WTC11 (cell line): ENCODE measurements at regions not wholly inside any gene's neighbourhood (a gene's known extent, or its start where the extent isn't known, plus 50 kb on each side); places are given as distances from the start of the nearest gene placed in this dataset.

Experiments
- CBFB ChIP-seq: sonication (generic); formaldehyde crosslinking; IDR thresholded peaks from 2 replicates; pipeline ENCODE4 v1.8.1; 2022; ENCODE audit warnings: mild to moderate bottlenecking, low read depth, missing genetic modification reagents
- EMX1 ChIP-seq: fragments of 250-450 bp; sonication (Bioruptor Pico); IDR thresholded peaks from 2 replicates; pipeline ENCODE4 v1.8.0; 2021; ENCODE audit warnings: mild to moderate bottlenecking
- FOXK1 ChIP-seq: sonication (generic); formaldehyde crosslinking; IDR thresholded peaks from 2 replicates; pipeline ENCODE4 v1.8.0; 2022; ENCODE audit warnings: mild to moderate bottlenecking, moderate library complexity, missing genetic modification reagents
- JUN ChIP-seq: sonication (generic); formaldehyde crosslinking; IDR thresholded peaks from 2 replicates; pipeline ENCODE4 v1.8.0; 2023; ENCODE audit warnings: mild to moderate bottlenecking, missing genetic modification reagents
- MAX ChIP-seq: sonication (generic); formaldehyde crosslinking; IDR thresholded peaks from 2 replicates; pipeline ENCODE4 v1.8.0; 2022; ENCODE audit warnings: mild to moderate bottlenecking, missing genetic modification reagents
- NR3C1 ChIP-seq: sonication (generic); formaldehyde crosslinking; conservative IDR thresholded peaks from 2 replicates; pipeline ENCODE4 v1.8.1; 2023; ENCODE audit warnings: low read depth, mild to moderate bottlenecking, missing genetic modification reagents
- TEAD4 ChIP-seq: sonication (generic); formaldehyde crosslinking; IDR thresholded peaks from 2 replicates; pipeline ENCODE4 v1.8.0; 2022; ENCODE audit warnings: mild to moderate bottlenecking, missing genetic modification reagents
- TP53 ChIP-seq: sonication (generic); formaldehyde crosslinking; IDR thresholded peaks from 2 replicates; pipeline ENCODE4 v1.8.1; 2023; ENCODE audit warnings: mild to moderate bottlenecking, missing genetic modification reagents
- ZNF281 ChIP-seq: sonication (generic); formaldehyde crosslinking; IDR thresholded peaks from 2 replicates; pipeline ENCODE4 v1.8.0; 2023; ENCODE audit warnings: mild to moderate bottlenecking, missing genetic modification reagents
- ZNF416 ChIP-seq: fragments of 250-450 bp; sonication (Bioruptor Pico); IDR thresholded peaks from 2 replicates; pipeline ENCODE4 v1.9.0; 2021; ENCODE audit warnings: mild to moderate bottlenecking, inconsistent platforms
- TF ChIP-seq, protein P1 (sequence below): fragments of 200-600 bp; IDR thresholded peaks from 2 replicates; pipeline ENCODE4 v1.8.0; 2022; ENCODE audit warnings: antibody characterized with exemption
- TF ChIP-seq, protein P2 (sequence below): sonication (generic); formaldehyde crosslinking; conservative IDR thresholded peaks from 2 replicates; pipeline ENCODE4 v1.8.1; 2023; ENCODE audit warnings: mild to moderate bottlenecking, low read depth, missing genetic modification reagents, moderate library complexity
- TF ChIP-seq, protein P3 (sequence below): sonication (generic); formaldehyde crosslinking; IDR thresholded peaks from 2 replicates; pipeline ENCODE4 v1.8.1; 2023; ENCODE audit warnings: mild to moderate bottlenecking, missing genetic modification reagents

GRCh38 chr9:87097238-87097637, 149.9 kb upstream of the GAS1 start:
- TF ChIP-seq EMX1 (CRISPR knock-in tag) (no peak), TP53 (CRISPR knock-in tag) (no peak), ZNF281 (CRISPR knock-in tag) (no peak), TEAD4 (CRISPR knock-in tag) (no peak), CBFB (CRISPR knock-in tag) (no peak), ZNF416 (no peak), MAX (CRISPR knock-in tag) (no peak), JUN (CRISPR knock-in tag) (no peak), NR3C1 (no peak), FOXK1 (CRISPR knock-in tag) (no peak)
- TF ChIP-seq, protein P1, sequence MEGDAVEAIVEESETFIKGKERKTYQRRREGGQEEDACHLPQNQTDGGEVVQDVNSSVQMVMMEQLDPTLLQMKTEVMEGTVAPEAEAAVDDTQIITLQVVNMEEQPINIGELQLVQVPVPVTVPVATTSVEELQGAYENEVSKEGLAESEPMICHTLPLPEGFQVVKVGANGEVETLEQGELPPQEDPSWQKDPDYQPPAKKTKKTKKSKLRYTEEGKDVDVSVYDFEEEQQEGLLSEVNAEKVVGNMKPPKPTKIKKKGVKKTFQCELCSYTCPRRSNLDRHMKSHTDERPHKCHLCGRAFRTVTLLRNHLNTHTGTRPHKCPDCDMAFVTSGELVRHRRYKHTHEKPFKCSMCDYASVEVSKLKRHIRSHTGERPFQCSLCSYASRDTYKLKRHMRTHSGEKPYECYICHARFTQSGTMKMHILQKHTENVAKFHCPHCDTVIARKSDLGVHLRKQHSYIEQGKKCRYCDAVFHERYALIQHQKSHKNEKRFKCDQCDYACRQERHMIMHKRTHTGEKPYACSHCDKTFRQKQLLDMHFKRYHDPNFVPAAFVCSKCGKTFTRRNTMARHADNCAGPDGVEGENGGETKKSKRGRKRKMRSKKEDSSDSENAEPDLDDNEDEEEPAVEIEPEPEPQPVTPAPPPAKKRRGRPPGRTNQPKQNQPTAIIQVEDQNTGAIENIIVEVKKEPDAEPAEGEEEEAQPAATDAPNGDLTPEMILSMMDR: no peak
- TF ChIP-seq, protein P2, sequence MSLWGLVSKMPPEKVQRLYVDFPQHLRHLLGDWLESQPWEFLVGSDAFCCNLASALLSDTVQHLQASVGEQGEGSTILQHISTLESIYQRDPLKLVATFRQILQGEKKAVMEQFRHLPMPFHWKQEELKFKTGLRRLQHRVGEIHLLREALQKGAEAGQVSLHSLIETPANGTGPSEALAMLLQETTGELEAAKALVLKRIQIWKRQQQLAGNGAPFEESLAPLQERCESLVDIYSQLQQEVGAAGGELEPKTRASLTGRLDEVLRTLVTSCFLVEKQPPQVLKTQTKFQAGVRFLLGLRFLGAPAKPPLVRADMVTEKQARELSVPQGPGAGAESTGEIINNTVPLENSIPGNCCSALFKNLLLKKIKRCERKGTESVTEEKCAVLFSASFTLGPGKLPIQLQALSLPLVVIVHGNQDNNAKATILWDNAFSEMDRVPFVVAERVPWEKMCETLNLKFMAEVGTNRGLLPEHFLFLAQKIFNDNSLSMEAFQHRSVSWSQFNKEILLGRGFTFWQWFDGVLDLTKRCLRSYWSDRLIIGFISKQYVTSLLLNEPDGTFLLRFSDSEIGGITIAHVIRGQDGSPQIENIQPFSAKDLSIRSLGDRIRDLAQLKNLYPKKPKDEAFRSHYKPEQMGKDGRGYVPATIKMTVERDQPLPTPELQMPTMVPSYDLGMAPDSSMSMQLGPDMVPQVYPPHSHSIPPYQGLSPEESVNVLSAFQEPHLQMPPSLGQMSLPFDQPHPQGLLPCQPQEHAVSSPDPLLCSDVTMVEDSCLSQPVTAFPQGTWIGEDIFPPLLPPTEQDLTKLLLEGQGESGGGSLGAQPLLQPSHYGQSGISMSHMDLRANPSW (CRISPR knock-in tag): no peak
- TF ChIP-seq, protein P3, sequence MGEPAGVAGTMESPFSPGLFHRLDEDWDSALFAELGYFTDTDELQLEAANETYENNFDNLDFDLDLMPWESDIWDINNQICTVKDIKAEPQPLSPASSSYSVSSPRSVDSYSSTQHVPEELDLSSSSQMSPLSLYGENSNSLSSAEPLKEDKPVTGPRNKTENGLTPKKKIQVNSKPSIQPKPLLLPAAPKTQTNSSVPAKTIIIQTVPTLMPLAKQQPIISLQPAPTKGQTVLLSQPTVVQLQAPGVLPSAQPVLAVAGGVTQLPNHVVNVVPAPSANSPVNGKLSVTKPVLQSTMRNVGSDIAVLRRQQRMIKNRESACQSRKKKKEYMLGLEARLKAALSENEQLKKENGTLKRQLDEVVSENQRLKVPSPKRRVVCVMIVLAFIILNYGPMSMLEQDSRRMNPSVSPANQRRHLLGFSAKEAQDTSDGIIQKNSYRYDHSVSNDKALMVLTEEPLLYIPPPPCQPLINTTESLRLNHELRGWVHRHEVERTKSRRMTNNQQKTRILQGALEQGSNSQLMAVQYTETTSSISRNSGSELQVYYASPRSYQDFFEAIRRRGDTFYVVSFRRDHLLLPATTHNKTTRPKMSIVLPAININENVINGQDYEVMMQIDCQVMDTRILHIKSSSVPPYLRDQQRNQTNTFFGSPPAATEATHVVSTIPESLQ: no peak
